Esophagus squamous epithelium (tissue), 5 donors: ENCODE measurements at regions not wholly inside any gene's neighbourhood (a gene's known extent, or its start where the extent isn't known, plus 50 kb on each side); places are given as distances from the start of the nearest gene placed in this dataset.
"Not testable (repeated sequence)": the region's sequence is repeated elsewhere in the genome, so short reads cannot be mapped to it uniquely, and the experiment has no call there.

Source experiments
- DNase-seq: peaks from one replicate; lab custom pipeline; 2025; lab: John Stamatoyannopoulos, UW
- H3K27ac ChIP-seq, 4 donors: fragments of 200-600 bp; sonication (generic); one replicate each; pipeline ENCODE4 v1.5.1; 2016 to 2019; ENCODE audit warnings: mild to moderate bottlenecking in 1 of 4
- H3K27me3 ChIP-seq, 4 donors: fragments of 200-600 bp; sonication (generic); 1 replicate in 3 of 4; 2 replicates in 1 of 4; pipeline versions ENCODE4 v1.5.1 to v1.6.0; 2017 to 2021; ENCODE audit warnings: antibody characterized with exemption in 1 of 4
- H3K36me3 ChIP-seq, 3 donors: fragments of 200-600 bp; sonication (generic); one replicate each; pipeline ENCODE4 v1.5.1; 2016 to 2019
- H3K4me1 ChIP-seq, 3 donors: fragments of 200-600 bp; sonication (generic); one replicate each; pipeline ENCODE4 v1.5.1; 2017 to 2019
- H3K4me3 ChIP-seq, 4 donors: fragments of 200-600 bp; sonication (generic); 1 replicate in 3 of 4; 2 replicates in 1 of 4; pipeline ENCODE4 v1.5.1; 2016 to 2019; ENCODE audit warnings: mild to moderate bottlenecking in 2 of 4, moderate library complexity in 1 of 4
- H3K9me3 ChIP-seq, 3 donors: fragments of 200-600 bp; sonication (generic); one replicate each; pipeline ENCODE4 v1.5.1; 2016 to 2019
- CTCF ChIP-seq, 6 experiments: fragments of 450-650 bp in 4 of 6; fragments of 200-600 bp in 2 of 6; sonication (generic) in 2 of 6; IDR thresholded peaks; one replicate each; pipeline ENCODE4 v1.5.1; 2016 to 2019; ENCODE audit warnings: antibody characterized with exemption in 6 of 6, mild to moderate bottlenecking in 4 of 6, moderate library complexity in 4 of 6
- POLR2A ChIP-seq, 4 donors: fragments of 450-650 bp; IDR thresholded peaks; one replicate each; pipeline ENCODE4 v1.6.1; 2017; ENCODE audit warnings: antibody characterized with exemption in 4 of 4, mild to moderate bottlenecking in 4 of 4, moderate library complexity in 3 of 4
- WGBS, 2 donors: methylation state at CpG; one replicate each; pipeline ENCODE4 v1.1.5; 2018; 5-methylcytosine and 5-hydroxymethylcytosine counted together
- intact Hi-C: fragments of 100-400 bp; cut with DNase I; formaldehyde crosslinking; loops from one replicate; pipeline ENCODE4 v1.15.0; 2022
- donor health status: DM: yes; HTN: yes; CAD: no.

- no peaks in the 10 kb centered on the region for H3K9me3 ChIP-seq
- no peak overlapping the region for H3K27ac ChIP-seq
- no peaks in the 10 kb centered on the region for H3K4me1 ChIP-seq
- H3K36me3 ChIP-seq: no peaks in the 10 kb centered on the region
- no peak for DNase-seq
- TF ChIP-seq POLR2A (IDR thresholded peaks at IDR 0.05) (no peak), CTCF (IDR thresholded peaks at IDR 0.05) (no peak)
- intact Hi-C loops: no loop called here
- WGBS, 2 donors: 77 to 85% methylated on average over 2 of the region's 2 CpGs
- no peak overlapping the region for H3K4me3 ChIP-seq
- no peaks in the 10 kb centered on the region for H3K27me3 ChIP-seq
Observed at GRCh38 chr6:6091608-6092002, 84.9 kb upstream of the NRN1 start.

GRCh38 chr6:6090861-6091607 is 84.3 kb upstream of the NRN1 start:
- Histone ChIP-seq H3K4me3 (no peak overlapping the region), H3K36me3 (no peaks in the 10 kb centered on the region), H3K9me3 (no peaks in the 10 kb centered on the region), H3K27me3 (no peaks in the 10 kb centered on the region), H3K4me1 (no peaks in the 10 kb centered on the region), H3K27ac (no peak overlapping the region)
- TF ChIP-seq CTCF (IDR thresholded peaks at IDR 0.05) (no peak), POLR2A (IDR thresholded peaks at IDR 0.05) (no peak)
- DNase-seq: no peak
- intact Hi-C loops: no loop called here
- WGBS, 2 donors: 63 to 79% methylated on average over 5 of the region's 5 CpGs

GRCh38 chr6:6085928-6086668 is 79.4 kb upstream of the NRN1 start:
- Histone ChIP-seq H3K36me3 (no peaks in the 10 kb centered on the region), H3K27ac (no peak overlapping the region), H3K9me3 (no peaks in the 10 kb centered on the region), H3K4me3 (no peak overlapping the region), H3K4me1 (no peaks in the 10 kb centered on the region), H3K27me3 (no peaks in the 10 kb centered on the region)
- no peak for DNase-seq
- WGBS, 2 donors: 27 to 50% methylated on average over 3 to 4 of the region's 4 CpGs
- TF ChIP-seq POLR2A (IDR thresholded peaks at IDR 0.05) (no peak), CTCF (IDR thresholded peaks at IDR 0.05) (no peak)
- intact Hi-C loops: no loop called here

- Histone ChIP-seq H3K27ac (no peak overlapping the region), H3K36me3 (no peaks in the 10 kb centered on the region), H3K4me1 (no peaks in the 10 kb centered on the region), H3K4me3 (no peak overlapping the region), H3K9me3 (no peaks in the 10 kb centered on the region), H3K27me3 (peaks cover 0 to 6% (median 0%) of the 10 kb centered on the region in 4 donors)
- no peak for DNase-seq
- WGBS, 2 donors: 82 to 87% methylated on average over 4 of the region's 4 CpGs
- TF ChIP-seq CTCF (IDR thresholded peaks at IDR 0.05): no peak
- no peak for TF ChIP-seq POLR2A (IDR thresholded peaks at IDR 0.05)
- intact Hi-C loops: no loop called here
Observed at GRCh38 chr6:6080975-6081374, 74.2 kb upstream of the NRN1 start.

- Histone ChIP-seq H3K4me1 (no peaks in the 10 kb centered on the region), H3K27me3 (peaks cover 0 to 25% (median 0%) of the 10 kb centered on the region in 4 donors), H3K4me3 (no peak overlapping the region), H3K27ac (no peak overlapping the region), H3K9me3 (no peaks in the 10 kb centered on the region), H3K36me3 (no peaks in the 10 kb centered on the region)
- TF ChIP-seq POLR2A (IDR thresholded peaks at IDR 0.05): no peak
- no peak for TF ChIP-seq CTCF (IDR thresholded peaks at IDR 0.05)
- no peak for DNase-seq
- intact Hi-C loops: no loop called here
Observed at GRCh38 chr6:6074190-6074589, 67.5 kb upstream of the NRN1 start.

- H3K36me3 ChIP-seq, H3K4me1 ChIP-seq, H3K4me3 ChIP-seq, DNase-seq, H3K27ac ChIP-seq, H3K9me3 ChIP-seq, intact Hi-C loops: not testable (repeated sequence)
- 72 to 77% methylated on average over 5 of the region's 5 CpGs for WGBS, 2 donors
- H3K27me3 ChIP-seq: peaks cover 0 to 12% (median 0%) of the 10 kb centered on the region in 4 donors
Observed at GRCh38 chr6:6068157-6068556, 61.4 kb upstream of the NRN1 start.
